GM19467 (cell line): ENCODE measurements at regions not wholly inside any gene's neighbourhood (a gene's known extent, or its start where the extent isn't known, plus 50 kb on each side); places are given as distances from the start of the nearest gene placed in this dataset.

ENCODE experiments used
- ATAC-seq: cut with Tn5 transposase; IDR thresholded peaks from one replicate; pipeline ENCODE4 v1.9.1; 2021; ENCODE audit warnings: mild to moderate bottlenecking, moderate library complexity; ENCODE audit not compliant: unreplicated experiment

DNA sequence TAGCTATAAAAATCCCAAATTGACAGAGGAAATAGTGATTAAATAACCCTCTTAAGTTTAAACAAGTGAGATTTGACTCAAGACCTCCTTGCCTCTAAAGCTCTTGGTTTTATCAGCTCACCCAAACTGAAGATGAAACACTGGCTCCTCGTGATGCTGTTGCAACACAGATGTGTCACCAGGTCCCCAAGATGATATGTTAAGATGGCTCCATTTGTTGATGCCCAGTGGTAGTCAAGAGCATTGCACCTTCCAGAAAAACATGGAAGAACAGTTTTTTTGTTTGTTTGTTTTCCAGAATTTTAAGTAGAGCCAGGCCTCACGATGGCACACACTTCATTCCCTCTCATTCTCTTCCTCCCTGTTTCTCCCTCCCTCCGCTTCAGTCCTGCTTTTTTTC, 399.8 kb downstream of the TXNL1 start:
- ATAC-seq = no peak

- peak; percentile 78 for ATAC-seq
Measured at GRCh38 chr18:56235481-56236013, 402.8 kb downstream of the TXNL1 start.

DNA sequence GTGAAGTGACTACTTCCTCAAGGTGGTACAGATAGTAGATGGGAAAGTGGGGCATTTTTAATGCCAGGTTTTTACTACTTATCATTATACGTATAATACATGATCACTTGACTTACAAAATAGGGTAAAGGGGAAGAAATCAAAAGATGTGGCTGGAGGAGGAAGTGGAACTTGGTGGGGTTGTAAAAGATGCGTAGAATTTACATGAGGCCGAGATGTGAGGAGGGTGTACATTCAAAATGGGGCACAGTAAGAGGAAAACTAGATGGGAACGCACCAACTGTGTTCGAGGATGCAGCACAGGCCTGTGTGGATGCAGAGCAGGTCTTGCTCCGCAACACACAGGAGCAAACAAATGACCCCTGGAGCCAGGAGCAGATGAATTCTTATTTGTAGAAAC, 403.3 kb downstream of the TXNL1 start:
- ATAC-seq = no peak

- no peak for ATAC-seq
Measured at GRCh38 chr18:56233595-56233994, 404.8 kb downstream of the TXNL1 start.

DNA sequence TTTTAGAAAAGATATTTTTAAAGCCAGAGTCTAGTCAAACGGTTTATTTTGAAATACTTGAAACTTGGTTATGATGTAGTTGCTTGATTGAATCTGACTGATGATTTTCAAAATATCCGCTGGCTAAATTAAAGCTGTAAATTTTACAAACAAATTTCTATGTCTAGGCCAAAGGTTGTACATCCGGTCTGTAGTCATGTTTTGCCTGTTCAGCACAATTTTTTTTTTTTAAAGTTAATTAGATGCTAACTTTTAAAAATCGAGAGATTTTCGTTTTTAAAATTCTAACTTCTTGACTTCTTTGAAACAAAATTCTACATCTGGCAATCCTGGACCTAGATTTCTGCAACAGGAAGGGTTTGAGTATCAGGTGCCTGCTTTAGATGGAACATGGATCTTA, 412.4 kb downstream of the TXNL1 start:
- ATAC-seq = no peak

GRCh38 chr18:56224669-56225561, 413.5 kb downstream of the TXNL1 start:
- ATAC-seq = no peak

DNA sequence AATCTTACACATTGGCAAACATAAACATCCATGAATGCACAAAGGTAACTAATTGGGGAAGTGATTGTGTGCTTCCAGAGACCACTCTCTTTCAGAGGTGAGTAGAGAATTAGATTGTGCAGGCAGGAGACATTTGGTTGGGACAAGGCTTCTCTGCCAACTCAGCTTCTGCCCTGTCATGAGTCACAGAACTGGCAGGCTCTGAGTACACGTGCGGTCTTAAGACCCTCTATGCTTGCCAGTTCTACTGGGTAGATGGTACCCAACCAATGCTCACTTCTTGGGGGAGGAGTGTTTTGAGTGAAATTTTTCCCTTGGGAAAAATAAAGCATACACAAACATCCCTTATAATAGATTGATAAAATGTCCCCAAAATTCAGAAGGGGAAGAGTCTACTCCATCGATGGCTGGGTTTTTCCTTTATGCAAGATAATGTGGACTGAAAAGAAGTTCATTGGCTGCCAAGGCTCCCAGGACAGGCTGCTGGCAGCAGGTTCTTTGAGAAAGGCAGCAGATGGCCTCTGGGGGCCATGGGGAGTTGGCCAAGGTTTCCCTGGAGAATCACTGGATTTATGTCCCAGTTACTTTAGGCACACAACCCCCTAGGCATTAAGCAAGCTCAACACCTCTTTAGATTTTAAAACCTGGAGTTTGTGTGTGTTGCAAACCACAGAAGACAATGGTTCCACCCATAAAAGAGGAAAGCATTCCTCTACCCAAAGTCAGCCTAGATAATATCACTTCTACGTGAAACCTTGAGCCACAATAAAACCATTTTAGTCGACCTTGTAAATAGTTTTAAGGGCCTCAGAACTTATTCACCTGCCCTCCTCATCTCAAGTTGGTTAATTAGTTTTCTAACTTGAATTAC, 417.0 kb downstream of the TXNL1 start:
- no peak for ATAC-seq

DNA sequence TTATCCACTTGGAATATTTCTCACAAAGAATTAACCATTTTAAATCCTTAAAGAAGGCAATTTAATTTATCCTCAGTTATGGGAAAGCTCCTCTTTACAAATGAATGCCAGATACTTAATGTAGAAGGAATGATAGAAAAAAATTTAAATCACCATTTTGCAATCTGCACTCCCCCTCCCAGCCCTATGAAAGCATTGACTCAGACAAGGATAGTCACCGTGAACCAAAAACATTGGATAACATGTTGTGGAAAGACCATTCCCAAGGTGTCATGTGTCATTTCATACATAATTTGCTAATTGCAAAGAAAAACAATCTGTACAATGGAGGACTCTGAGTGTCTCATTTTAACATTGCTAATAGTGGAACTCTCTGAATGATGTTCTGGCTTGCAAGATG, 421.0 kb downstream of the TXNL1 start:
- ATAC-seq = no peak

DNA sequence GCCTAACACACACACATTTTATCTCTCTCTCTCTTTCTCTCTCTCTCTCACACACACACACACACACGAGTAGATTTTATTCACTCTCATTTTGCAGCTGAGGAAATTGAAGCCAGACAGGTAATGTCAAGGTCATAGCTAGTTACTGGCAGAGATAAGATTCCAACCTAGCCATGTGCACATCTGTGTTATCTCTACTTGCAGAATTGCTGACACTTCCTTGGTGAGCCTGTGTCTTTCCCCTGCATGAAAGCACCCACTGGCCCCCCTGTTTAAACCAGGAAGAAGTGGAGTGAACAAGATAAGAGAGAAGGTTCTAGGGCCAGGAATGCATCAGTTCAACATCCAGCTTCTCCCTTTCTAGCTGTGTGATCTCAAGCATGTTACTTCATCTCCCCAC, 423.7 kb downstream of the TXNL1 start:
- no peak for ATAC-seq

DNA sequence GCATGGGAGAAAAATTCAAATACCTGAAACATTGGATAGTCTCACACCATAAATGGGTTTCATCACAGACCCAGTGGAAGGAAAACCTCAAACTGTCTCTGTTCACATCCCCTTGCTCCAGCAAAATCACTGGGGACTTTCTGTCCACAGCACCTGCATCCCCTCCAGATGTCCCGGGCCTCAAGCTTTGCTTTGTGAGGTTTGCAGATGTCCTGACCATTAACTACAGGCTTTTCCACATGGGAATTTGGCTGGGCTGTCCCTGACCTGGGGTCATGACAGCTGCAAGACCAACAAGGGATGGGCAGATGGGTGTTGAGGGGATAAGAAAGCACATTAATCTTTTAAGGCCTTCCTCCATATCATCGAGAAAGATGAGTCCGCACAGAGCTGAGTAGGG, 427.9 kb downstream of the TXNL1 start:
- no peak for ATAC-seq

- no peak for ATAC-seq
Measured at GRCh38 chr18:56207989-56208388, 430.4 kb downstream of the TXNL1 start.

- no peak for ATAC-seq
Measured at GRCh38 chr18:56204052-56204451, 434.3 kb downstream of the TXNL1 start.

GRCh38 chr18:56202678-56203077, 435.7 kb downstream of the TXNL1 start:
- ATAC-seq = no peak

DNA sequence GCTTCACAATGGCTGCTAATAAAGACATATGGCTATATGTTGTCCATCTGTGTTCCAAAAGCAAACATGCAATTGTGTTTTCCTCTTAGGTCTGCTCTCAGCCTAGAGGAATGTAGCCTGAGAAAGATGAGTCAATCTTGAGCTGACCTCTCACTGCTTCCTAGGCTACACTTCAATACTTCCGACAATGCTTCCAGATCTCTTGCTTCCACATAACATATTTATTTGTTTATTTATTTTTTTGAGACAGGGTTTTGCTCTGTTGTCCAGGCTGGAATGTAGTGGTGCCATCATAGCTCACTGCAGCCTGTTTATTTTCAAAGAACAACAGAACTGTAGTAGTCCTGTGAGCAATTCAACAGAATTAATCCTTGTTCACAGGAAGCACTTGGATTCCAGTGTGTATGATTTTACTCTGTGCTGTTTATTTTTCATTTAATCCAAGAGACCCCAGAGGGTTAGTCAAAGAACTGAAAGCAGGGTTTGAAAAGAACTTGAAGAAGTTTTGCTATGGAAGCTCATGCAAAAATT, 437.9 kb downstream of the TXNL1 start:
- no peak for ATAC-seq

GRCh38 chr18:56199580-56200330, 438.6 kb downstream of the TXNL1 start:
- no peak for ATAC-seq

GRCh38 chr18:56197241-56197859, 441.0 kb downstream of the TXNL1 start:
- ATAC-seq = no peak

- ATAC-seq = no peak
Measured at GRCh38 chr18:56196495-56197225, 441.7 kb downstream of the TXNL1 start.

GRCh38 chr18:56191334-56191733, 447.1 kb downstream of the TXNL1 start:
- no peak for ATAC-seq

- ATAC-seq = no peak
Measured at GRCh38 chr18:56189615-56190014, 448.8 kb downstream of the TXNL1 start.
